GM19438 (cell line): ENCODE measurements at regions not wholly inside any gene's neighbourhood (a gene's known extent, or its start where the extent isn't known, plus 50 kb on each side); places are given as distances from the start of the nearest gene placed in this dataset.
"Not testable (repeated sequence)": the region's sequence is repeated elsewhere in the genome, so short reads cannot be mapped to it uniquely, and the experiment has no call there.

Source experiments
- ATAC-seq: cut with Tn5 transposase; IDR thresholded peaks from one replicate; pipeline ENCODE4 v1.9.1; 2021; ENCODE audit warnings: low read depth; ENCODE audit not compliant: unreplicated experiment

GRCh38 chr2:21908712-21909380 lies 785.1 kb downstream of the TDRD15 start:
- ATAC-seq, result not testable (repeated sequence)

- no peak for ATAC-seq
Measured at GRCh38 chr2:21910832-21911507, 787.2 kb downstream of the TDRD15 start.

GRCh38 chr2:21912405-21912804 lies 788.6 kb downstream of the TDRD15 start:
- no peak for ATAC-seq

GRCh38 chr2:21915201-21915600 lies 791.4 kb downstream of the TDRD15 start:
- ATAC-seq, result no peak

GRCh38 chr2:21916934-21917522 lies 793.3 kb downstream of the TDRD15 start:
- no peak for ATAC-seq

GRCh38 chr2:21920721-21921120 lies 797.0 kb downstream of the TDRD15 start:
- no peak for ATAC-seq

GRCh38 chr2:21924640-21925285 lies 801.0 kb downstream of the TDRD15 start:
- ATAC-seq, result no peak

GRCh38 chr2:21928292-21928691 lies 804.5 kb downstream of the TDRD15 start:
- ATAC-seq, result no peak

- no peak for ATAC-seq
Measured at GRCh38 chr2:21930226-21930625, 806.5 kb downstream of the TDRD15 start.

GRCh38 chr2:21939967-21940366 lies 816.2 kb downstream of the TDRD15 start:
- no peak for ATAC-seq

GRCh38 chr2:21944536-21944935 lies 820.8 kb downstream of the TDRD15 start:
- no peak for ATAC-seq

- ATAC-seq, result no peak
Measured at GRCh38 chr2:21945658-21946057, 821.9 kb downstream of the TDRD15 start.

GRCh38 chr2:21947046-21947445 lies 823.3 kb downstream of the TDRD15 start:
- no peak for ATAC-seq

GRCh38 chr2:21966139-21966538 lies 842.4 kb downstream of the TDRD15 start:
- ATAC-seq, result no peak

GRCh38 chr2:21970971-21971370 lies 847.2 kb downstream of the TDRD15 start:
- no peak for ATAC-seq

- no peak for ATAC-seq
Measured at GRCh38 chr2:21972586-21972985, 848.8 kb downstream of the TDRD15 start.

GRCh38 chr2:21981127-21981526 lies 857.4 kb downstream of the TDRD15 start:
- no peak for ATAC-seq

GRCh38 chr2:21993002-21993401 lies 869.2 kb downstream of the TDRD15 start:
- no peak for ATAC-seq

GRCh38 chr2:21996339-21996738 lies 872.6 kb downstream of the TDRD15 start:
- no peak for ATAC-seq

- no peak for ATAC-seq
Measured at GRCh38 chr2:21999522-21999921, 875.8 kb downstream of the TDRD15 start.

GRCh38 chr2:22002066-22002465 lies 878.3 kb downstream of the TDRD15 start:
- ATAC-seq, result no peak
